DOHH2 (cell line): ENCODE measurements at regions not wholly inside any gene's neighbourhood (a gene's known extent, or its start where the extent isn't known, plus 50 kb on each side); places are given as distances from the start of the nearest gene placed in this dataset.

Experiments
- EZH2phosphoT487 ChIP-seq: fragments of 200-600 bp; sonication (generic); IDR thresholded peaks from 2 replicates; pipeline ENCODE4 v1.6.1; 2017; ENCODE audit warnings: borderline replicate concordance, mild to moderate bottlenecking, antibody characterized with exemption, low read length, moderate library complexity, mixed read lengths
- TF ChIP-seq, protein P1 (sequence below): fragments of 200-600 bp; sonication (generic); IDR thresholded peaks from one replicate; pipeline ENCODE4 v1.5.1; 2014; ENCODE audit warnings: antibody characterized with exemption, mild to moderate bottlenecking, low read depth, low read length; ENCODE audit not compliant: poor library complexity, severe bottlenecking

DNA sequence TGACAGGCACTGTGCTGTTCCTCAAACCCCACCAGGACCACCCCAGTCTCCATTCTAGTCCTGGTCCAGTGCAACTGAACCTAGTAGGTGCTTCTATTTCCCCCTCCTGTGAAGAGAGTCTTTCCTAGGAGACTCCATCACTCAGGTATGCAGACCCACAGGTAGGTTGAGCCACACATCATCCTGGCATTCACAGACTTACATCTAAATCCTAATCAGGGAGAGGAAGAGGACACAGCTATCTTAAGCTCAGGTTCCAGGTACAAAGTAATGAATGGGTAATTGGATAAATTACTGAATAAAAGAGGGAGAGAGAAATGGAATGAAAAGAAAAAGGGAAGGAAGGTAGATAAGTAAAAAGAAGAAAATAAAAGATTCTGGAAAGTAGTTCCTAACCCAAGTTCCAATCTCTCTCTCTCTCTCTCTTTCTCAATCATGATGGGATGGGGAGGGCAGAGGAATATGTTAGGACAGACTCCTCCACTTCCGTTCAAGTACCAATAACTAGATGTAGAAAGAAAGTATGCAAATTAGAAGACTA, 139.8 kb upstream of the NAMPT start:
- TF ChIP-seq, protein P1, sequence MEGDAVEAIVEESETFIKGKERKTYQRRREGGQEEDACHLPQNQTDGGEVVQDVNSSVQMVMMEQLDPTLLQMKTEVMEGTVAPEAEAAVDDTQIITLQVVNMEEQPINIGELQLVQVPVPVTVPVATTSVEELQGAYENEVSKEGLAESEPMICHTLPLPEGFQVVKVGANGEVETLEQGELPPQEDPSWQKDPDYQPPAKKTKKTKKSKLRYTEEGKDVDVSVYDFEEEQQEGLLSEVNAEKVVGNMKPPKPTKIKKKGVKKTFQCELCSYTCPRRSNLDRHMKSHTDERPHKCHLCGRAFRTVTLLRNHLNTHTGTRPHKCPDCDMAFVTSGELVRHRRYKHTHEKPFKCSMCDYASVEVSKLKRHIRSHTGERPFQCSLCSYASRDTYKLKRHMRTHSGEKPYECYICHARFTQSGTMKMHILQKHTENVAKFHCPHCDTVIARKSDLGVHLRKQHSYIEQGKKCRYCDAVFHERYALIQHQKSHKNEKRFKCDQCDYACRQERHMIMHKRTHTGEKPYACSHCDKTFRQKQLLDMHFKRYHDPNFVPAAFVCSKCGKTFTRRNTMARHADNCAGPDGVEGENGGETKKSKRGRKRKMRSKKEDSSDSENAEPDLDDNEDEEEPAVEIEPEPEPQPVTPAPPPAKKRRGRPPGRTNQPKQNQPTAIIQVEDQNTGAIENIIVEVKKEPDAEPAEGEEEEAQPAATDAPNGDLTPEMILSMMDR = no peak
- TF ChIP-seq EZH2phosphoT487 = no peak
